Epidermal melanocyte (primary cell): ENCODE measurements at regions not wholly inside any gene's neighbourhood (a gene's known extent, or its start where the extent isn't known, plus 50 kb on each side); places are given as distances from the start of the nearest gene placed in this dataset.

Experiments
- DNase-seq: peaks from one replicate; pipeline ENCODE4 v3.0.0; 2011; ENCODE audit warnings: low spot score; ENCODE audit not compliant: insufficient read length

- DNase-seq: no peak
Observed at GRCh38 chr1:56356376-56356990, 222.9 kb downstream of the PLPP3 start.

GRCh38 chr1:56355918-56356317 is 223.4 kb downstream of the PLPP3 start:
- no peak for DNase-seq

GRCh38 chr1:56355422-56355821 is 223.9 kb downstream of the PLPP3 start:
- DNase-seq: no peak

DNA sequence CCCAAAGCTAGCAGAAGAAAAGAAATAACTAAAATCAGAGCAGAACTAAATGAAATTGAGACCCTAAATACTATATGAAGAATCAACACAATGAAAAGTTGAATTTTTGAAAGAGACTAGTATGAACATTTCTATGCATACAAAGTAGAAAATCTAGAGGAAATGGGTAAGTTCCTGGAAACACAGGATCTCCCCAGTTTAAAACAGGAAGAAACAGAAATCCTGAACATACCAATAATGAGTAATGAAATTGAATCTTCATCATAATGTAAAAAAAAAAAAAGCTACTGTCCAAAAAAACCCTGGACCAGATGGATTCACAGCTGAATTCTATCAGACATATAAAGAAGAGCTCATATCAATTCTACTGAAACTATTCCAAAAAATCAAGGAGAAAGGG is 233.5 kb downstream of the PLPP3 start:
- DNase-seq: no peak

- no peak for DNase-seq
Observed at GRCh38 chr1:56340977-56341376, 238.4 kb downstream of the PLPP3 start.

GRCh38 chr1:56339786-56340465 is 239.4 kb downstream of the PLPP3 start:
- no peak for DNase-seq

- no peak for DNase-seq
Observed at GRCh38 chr1:56339093-56339492, 240.3 kb downstream of the PLPP3 start.

DNA sequence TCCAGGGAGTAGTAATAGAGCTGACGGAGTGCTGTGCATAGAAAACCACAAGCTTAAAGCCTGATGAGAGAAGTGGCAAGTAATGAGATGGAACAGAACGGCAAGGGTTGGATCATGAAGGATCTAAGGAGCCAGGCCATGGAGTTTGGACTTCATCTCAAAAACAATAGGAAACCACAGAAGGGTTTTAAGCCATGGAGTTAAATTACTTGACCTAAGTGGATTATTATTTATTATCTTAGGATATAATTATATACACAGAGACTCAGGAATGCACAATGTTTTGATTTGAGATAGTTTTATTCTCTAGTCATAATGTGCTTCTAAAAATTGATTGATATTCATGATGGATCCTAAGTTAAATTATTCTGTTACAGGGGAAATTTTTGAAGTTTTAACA is 242.4 kb downstream of the PLPP3 start:
- no peak for DNase-seq

GRCh38 chr1:56335394-56335793 is 244.0 kb downstream of the PLPP3 start:
- no peak for DNase-seq

- no peak for DNase-seq
Observed at GRCh38 chr1:56334047-56334446, 245.3 kb downstream of the PLPP3 start.

DNA sequence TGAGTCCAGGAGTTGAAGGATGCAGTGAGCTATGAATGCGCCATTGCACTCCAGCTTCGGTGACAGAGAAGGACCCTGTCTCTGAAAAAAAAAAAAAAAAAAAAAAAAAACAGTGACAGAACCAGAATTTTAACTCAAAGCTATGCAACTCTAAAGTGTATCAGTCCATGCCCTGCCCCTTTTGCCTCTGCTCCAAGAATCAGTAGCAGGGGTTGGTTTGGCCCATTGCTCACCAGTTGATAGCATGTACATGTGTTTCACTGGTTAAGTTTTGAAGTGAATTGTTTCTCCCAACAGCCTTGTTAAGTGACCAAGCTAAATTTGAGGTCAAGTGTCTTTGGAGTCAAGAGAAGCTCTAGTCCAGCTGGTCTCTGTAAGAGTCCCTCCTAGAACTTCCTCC is 245.9 kb downstream of the PLPP3 start:
- DNase-seq: no peak

GRCh38 chr1:56331892-56332567 is 247.3 kb downstream of the PLPP3 start:
- no peak for DNase-seq

- DNase-seq: no peak
Observed at GRCh38 chr1:56331207-56331891, 248.0 kb downstream of the PLPP3 start.

DNA sequence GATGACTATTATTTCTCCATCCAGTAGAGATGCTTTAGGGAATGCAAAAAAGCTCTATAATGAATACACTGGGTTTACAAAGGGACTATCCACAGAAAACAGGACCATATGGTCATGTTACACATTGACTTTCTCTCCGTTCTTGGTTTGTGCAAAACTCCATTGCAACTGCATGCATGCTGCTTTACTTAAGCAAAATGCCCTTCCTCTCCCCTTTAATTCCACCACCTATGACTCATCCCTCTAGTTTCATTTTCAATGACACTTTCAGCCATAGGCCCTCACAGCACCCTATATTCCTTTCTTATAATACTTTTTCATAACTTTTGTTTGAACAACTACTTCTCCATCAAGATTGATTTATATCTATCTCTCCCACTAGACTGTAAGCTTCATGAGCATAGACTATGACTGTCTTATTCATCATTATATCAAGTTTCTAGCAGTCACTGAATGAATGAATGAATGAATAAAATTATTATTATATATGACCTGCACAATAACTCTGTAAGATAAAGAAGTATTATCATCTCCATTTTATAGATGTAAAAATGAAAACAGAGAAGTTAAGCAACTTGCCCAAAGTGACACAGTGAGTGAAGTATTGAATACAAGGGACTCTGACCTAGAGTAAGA is 248.9 kb downstream of the PLPP3 start:
- DNase-seq: no peak

GRCh38 chr1:56329970-56330369 is 249.4 kb downstream of the PLPP3 start:
- no peak for DNase-seq

- DNase-seq: no peak
Observed at GRCh38 chr1:56327195-56327594, 252.2 kb downstream of the PLPP3 start.

- no peak for DNase-seq
Observed at GRCh38 chr1:56326056-56326455, 253.3 kb downstream of the PLPP3 start.

GRCh38 chr1:56324504-56324903 is 254.9 kb downstream of the PLPP3 start:
- DNase-seq: no peak

- no peak for DNase-seq
Observed at GRCh38 chr1:56322211-56322610, 257.2 kb downstream of the PLPP3 start.

GRCh38 chr1:56321150-56321490 is 258.2 kb downstream of the PLPP3 start:
- DNase-seq: no peak

DNA sequence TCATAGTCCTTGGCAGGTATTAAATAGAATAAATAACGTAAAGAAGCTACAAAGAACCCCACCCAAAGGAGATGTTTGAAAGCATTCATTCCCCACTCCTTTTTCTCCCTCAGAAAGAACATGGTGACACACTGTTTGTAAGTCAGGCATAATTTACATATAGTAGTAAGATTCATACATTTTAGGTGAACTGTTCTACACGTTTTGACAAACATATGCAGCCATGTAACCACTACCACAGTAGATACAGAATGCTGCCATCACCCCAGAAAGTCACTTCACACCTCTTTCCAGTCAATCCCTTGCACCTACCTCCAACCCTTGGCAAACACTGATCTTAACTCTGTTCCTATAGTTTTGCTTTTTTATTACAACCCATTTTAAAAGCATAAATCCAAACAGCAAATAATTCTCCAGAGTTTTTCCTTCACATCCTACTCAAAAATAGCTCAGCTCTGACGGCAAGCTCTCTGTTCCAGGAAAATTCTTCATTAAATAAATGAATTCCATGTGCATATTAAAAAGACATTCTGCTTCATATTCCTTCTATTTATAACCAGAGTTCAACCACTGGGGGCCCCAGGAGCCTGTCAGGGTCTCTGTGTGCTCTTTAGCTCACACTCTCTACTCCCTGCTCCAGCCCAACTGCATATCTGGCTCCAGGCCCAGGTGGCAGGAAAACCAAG is 258.8 kb downstream of the PLPP3 start:
- no peak for DNase-seq
